ENCODE measurements at regions not wholly inside any gene's neighbourhood (a gene's known extent, or its start where the extent isn't known, plus 50 kb on each side); places are given as distances from the start of the nearest gene placed in this dataset.
A peak's percentile ranks its signal among the peaks of the same experiment; 100 is the strongest.

DNA sequence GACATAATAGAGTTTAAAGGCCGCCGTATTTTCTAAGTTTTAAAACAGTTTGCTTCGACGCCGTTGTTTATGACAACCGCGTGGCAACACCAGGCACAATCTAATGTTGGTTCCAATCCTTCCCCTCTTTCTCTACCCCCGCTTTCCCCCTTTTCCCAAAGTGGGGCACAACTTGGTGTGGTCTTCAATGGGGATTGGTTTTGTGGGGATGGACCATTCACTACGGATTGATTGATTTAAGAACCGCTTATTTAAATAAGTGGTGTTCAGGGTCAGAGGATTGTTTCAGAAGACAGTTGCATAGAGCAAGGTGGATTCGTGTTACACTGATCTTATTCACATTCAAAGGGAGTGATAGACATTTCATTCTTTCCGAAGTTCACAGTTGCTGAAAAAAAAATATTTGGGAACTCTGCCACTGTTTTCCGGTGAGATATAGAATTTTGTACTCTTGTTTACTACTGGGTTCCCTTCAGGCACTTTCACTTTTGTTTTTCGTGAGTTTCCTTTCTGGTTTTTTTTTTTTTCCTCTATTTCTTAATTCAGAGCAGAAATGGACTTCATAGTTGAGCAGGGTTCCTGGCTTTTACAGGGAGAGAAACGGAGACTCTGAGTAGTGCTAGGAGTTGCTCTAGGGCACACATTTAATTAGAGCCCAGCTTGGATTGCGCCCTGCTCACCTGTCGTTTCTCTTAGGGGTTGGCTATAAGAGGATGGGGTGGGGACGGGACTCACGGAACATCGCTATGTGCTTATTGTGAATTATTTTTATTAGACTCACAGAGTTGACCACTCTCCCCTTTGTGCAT, 79.6 kb upstream of the AK4 start:
- Histone ChIP-seq H3K4me2 (ENCODE audit: unreplicated experiment) (peak overlapping the region; percentile 99), H3K9me3 (ENCODE audit: low read depth) (no peaks in the 10 kb centered on the region), H3K27me3 (replicated peaks; ENCODE audit: insufficient read depth) (no peaks in the 10 kb centered on the region), H3F3A (ENCODE audit: insufficient read depth) (peaks cover 6% of the 10 kb centered on the region; the same call in 1 of the 2 replicates), H2AFZ (peak overlapping the region; percentile 94), H4K20me1 (ENCODE audit: insufficient read depth) (no peaks in the 10 kb centered on the region), H3K79me2 (ENCODE audit: insufficient read depth) (no peaks in the 10 kb centered on the region; the same call in 1 of the 2 replicates), H3K9ac (peak overlapping the region; percentile 92), H3K4me3 (peak overlapping the region; percentile 84), H3K4me1 (ENCODE audit: insufficient read depth) (peaks cover 15% of the 10 kb centered on the region; the same call in 1 of the 2 replicates), H3K27ac (peak overlapping the region; percentile 68), H3K9me2 (ENCODE audit: insufficient read depth) (no peaks in the 10 kb centered on the region), H3K36me3 (ENCODE audit: low read depth) (no peaks in the 10 kb centered on the region)
- in situ Hi-C loops (cut with MboI): loop anchor here (25.0 kb wide), 1 partner anchor 144 kb away; no protein-coding TSS in a partner anchor
- DNase-seq: peak; percentile 55
- TF ChIP-seq EZH2 (IDR thresholded peaks at IDR 0.05; ENCODE audit: insufficient read depth, poor library complexity, severe bottlenecking) (no peak), EZH2phosphoT487 (IDR thresholded peaks at IDR 0.05; ENCODE audit: insufficient read depth, low read depth) (no peak)
- WGBS, 2 experiments (ENCODE audit: low coverage in 1 of 2, low lambda C conversion rate in 2 of 2, missing lambda C conversion rate in 2 of 2): 7 to 9% methylated on average over 20 of the region's 20 CpGs

DNA sequence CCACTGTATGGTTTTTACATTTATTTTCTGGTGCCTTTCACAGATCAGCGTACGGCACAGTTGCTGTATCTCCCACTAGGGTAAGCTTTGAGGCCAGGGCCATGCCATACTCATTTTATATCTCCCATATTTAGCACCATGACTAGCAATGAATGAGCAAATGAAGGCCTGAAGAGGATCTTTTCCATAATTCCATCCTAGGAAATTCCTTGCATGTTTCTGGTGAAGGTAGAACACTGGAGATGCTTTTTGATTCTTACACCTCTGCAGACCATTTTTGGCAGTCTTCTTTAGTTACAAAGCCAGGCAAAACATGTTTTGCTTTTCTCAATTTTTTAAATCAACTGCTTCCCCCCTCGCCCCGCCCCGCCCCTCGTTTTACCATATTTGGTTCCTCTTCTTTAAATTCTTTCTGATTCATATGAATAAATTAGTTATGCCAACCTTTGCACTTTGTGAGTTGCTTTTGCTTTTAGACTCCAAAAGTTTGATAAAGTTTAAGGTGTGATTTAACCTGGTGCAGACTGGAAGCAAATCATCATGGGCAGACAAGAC, 78.9 kb upstream of the AK4 start:
- Histone ChIP-seq H3K4me1 (ENCODE audit: insufficient read depth) (peaks cover 15% of the 10 kb centered on the region; the same call in 1 of the 2 replicates), H3K27me3 (replicated peaks; ENCODE audit: insufficient read depth) (no peaks in the 10 kb centered on the region), H3K27ac (no peak overlapping the region), H3K36me3 (ENCODE audit: low read depth) (no peaks in the 10 kb centered on the region), H3K79me2 (ENCODE audit: insufficient read depth) (no peaks in the 10 kb centered on the region; the same call in 1 of the 2 replicates), H3K4me2 (ENCODE audit: unreplicated experiment) (peak overlapping the region; percentile 99), H3K9me3 (ENCODE audit: low read depth) (no peaks in the 10 kb centered on the region), H3K9me2 (ENCODE audit: insufficient read depth) (no peaks in the 10 kb centered on the region), H3K9ac (peak overlapping the region; percentile 92), H2AFZ (peak overlapping the region; percentile 94), H4K20me1 (ENCODE audit: insufficient read depth) (no peaks in the 10 kb centered on the region), H3F3A (ENCODE audit: insufficient read depth) (peaks cover 6% of the 10 kb centered on the region; the same call in 1 of the 2 replicates), H3K4me3 (peak overlapping the region; percentile 84)
- DNase-seq: no peak
- TF ChIP-seq EZH2phosphoT487 (IDR thresholded peaks at IDR 0.05; ENCODE audit: insufficient read depth, low read depth) (no peak), EZH2 (IDR thresholded peaks at IDR 0.05; ENCODE audit: insufficient read depth, poor library complexity, severe bottlenecking) (no peak)
- in situ Hi-C loops (cut with MboI): loop anchor here (25.0 kb wide), 1 partner anchor 143 kb away; no protein-coding TSS in a partner anchor
- 64 to 74% methylated on average over 6 of the region's 6 CpGs for WGBS, 2 experiments (ENCODE audit: low coverage in 1 of 2, low lambda C conversion rate in 2 of 2, missing lambda C conversion rate in 2 of 2)

DNA sequence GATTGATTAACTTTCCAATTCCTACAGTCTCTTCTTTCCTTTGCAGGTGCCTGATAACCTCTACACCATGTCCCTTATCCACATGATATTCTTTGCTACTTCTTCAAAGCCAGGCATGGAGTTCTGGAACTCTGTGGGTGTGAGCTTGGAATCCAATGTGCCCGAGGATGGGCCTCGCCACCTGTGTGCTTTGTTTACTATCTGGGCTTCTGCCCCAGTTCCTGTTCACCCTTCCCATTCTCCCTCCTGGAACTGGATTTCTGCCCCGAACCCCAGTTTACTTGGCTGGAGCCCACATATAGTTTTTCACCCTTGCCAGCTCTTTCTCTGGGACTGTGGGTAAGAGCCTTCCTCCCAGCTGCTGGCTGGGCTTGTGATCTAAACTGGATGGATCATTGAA, 75.2 kb upstream of the AK4 start:
- TF ChIP-seq EZH2phosphoT487 (IDR thresholded peaks at IDR 0.05; ENCODE audit: insufficient read depth, low read depth): no peak
- no peak for TF ChIP-seq EZH2 (IDR thresholded peaks at IDR 0.05; ENCODE audit: insufficient read depth, poor library complexity, severe bottlenecking)
- H3K79me2 ChIP-seq (ENCODE audit: insufficient read depth): no peaks in the 10 kb centered on the region
- in situ Hi-C loops (cut with MboI): loop anchor here (25.0 kb wide), 1 partner anchor 139 kb away; no protein-coding TSS in a partner anchor
- 0 out of 2 replicates have a peak, but pooled peaks cover 4% of the 10 kb centered on the region for H3K4me1 ChIP-seq (ENCODE audit: insufficient read depth)
- WGBS, 2 experiments (ENCODE audit: low coverage in 1 of 2, low lambda C conversion rate in 2 of 2, missing lambda C conversion rate in 2 of 2): 69 to 88% methylated on average over 3 of the region's 3 CpGs
- H3K9ac ChIP-seq: no peak overlapping the region
- H3K36me3 ChIP-seq (ENCODE audit: low read depth): no peaks in the 10 kb centered on the region
- H3K4me2 ChIP-seq (ENCODE audit: unreplicated experiment): no peak overlapping the region
- 0 out of 2 replicates have a peak, but pooled peaks cover 6% of the 10 kb centered on the region for H3F3A ChIP-seq (ENCODE audit: insufficient read depth)
- DNase-seq: no peak
- no peak overlapping the region for H3K4me3 ChIP-seq
- H4K20me1 ChIP-seq (ENCODE audit: insufficient read depth): no peaks in the 10 kb centered on the region
- no peaks in the 10 kb centered on the region for H3K9me3 ChIP-seq (ENCODE audit: low read depth)
- H2AFZ ChIP-seq: no peak overlapping the region
- H3K9me2 ChIP-seq (ENCODE audit: insufficient read depth): no peaks in the 10 kb centered on the region
- no peaks in the 10 kb centered on the region for H3K27me3 ChIP-seq (replicated peaks; ENCODE audit: insufficient read depth)
- H3K27ac ChIP-seq: no peak overlapping the region

DNA sequence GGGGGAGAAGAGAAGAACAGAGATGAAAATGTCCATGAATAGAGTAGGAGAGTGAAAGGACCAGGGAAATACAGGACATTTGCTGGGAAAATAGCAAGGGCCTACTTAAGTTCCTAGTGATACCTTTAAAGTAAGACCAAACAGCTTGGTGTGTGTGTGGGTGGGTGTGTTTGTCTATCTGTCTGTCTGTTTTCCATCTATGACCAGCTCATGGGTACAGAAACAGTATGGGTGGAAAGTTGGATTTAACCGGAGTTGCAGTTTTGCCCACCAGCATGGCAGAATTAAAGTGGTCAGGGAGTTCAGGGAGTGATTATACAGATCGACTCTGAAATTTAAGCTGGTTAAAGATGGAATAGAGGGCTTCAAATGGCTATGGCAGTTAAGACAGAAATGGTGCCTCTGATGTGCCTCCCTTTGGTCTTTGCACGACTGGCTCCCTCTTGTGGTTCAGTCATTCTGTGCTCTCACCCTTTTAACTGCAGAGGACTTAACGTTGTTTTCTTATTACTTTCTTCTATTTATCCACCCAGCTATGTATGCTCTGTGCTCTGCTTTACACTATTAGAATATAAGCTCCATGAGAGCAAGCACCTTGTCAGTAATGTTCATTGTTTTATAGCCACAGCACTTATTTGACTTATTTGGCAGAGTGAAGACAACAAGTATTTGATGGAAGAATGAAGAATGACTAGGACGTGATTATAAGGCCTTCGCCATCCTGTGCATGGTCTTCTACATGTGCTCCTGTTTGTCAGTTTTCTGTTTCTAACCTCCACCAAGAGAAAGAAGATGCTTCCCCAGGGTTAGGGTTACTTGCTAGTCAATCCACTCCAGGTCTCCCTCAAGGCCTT, 72.7 kb upstream of the AK4 start:
- peak; percentile 71 for DNase-seq
- H3K79me2 ChIP-seq (ENCODE audit: insufficient read depth): no peaks in the 10 kb centered on the region
- in situ Hi-C loops (cut with MboI): no loop called here

More for the DNA sequence above, 72.7 kb upstream of the AK4 start:
- H3K9me2 ChIP-seq (ENCODE audit: insufficient read depth): no peaks in the 10 kb centered on the region
- H2AFZ ChIP-seq: no peak overlapping the region
- TF ChIP-seq EZH2phosphoT487 (IDR thresholded peaks at IDR 0.05; ENCODE audit: insufficient read depth, low read depth) (no peak), EZH2 (IDR thresholded peaks at IDR 0.05; ENCODE audit: insufficient read depth, poor library complexity, severe bottlenecking) (no peak)
- 0 out of 2 replicates have a peak, but pooled peaks cover 2% of the 10 kb centered on the region for H3F3A ChIP-seq (ENCODE audit: insufficient read depth)
- WGBS, 2 experiments (ENCODE audit: low coverage in 1 of 2, low lambda C conversion rate in 2 of 2, missing lambda C conversion rate in 2 of 2): 54 to 56% methylated on average over 6 of the region's 6 CpGs
- H3K4me1 ChIP-seq (ENCODE audit: insufficient read depth): peaks cover 3% of the 10 kb centered on the region; the same call in 1 of the 2 replicates
- no peak overlapping the region for H3K4me2 ChIP-seq (ENCODE audit: unreplicated experiment)
- no peak overlapping the region for H3K9ac ChIP-seq
- no peaks in the 10 kb centered on the region for H3K27me3 ChIP-seq (replicated peaks; ENCODE audit: insufficient read depth)
- no peaks in the 10 kb centered on the region for H3K9me3 ChIP-seq (ENCODE audit: low read depth)
- no peak overlapping the region for H3K27ac ChIP-seq
- no peaks in the 10 kb centered on the region for H3K36me3 ChIP-seq (ENCODE audit: low read depth)
- H3K4me3 ChIP-seq: no peak overlapping the region
- H4K20me1 ChIP-seq (ENCODE audit: insufficient read depth): no peaks in the 10 kb centered on the region

Data from GM23248 (cell line).